Keratinocyte (primary cell): ENCODE measurements at regions not wholly inside any gene's neighbourhood (a gene's known extent, or its start where the extent isn't known, plus 50 kb on each side); places are given as distances from the start of the nearest gene placed in this dataset.

Experiments
- DNase-seq: peaks from one replicate; pipeline ENCODE4 v3.0.0-alpha.2; 2011; ENCODE audit warnings: low read depth, missing footprints, low spot score
- FAIRE-seq: peaks from 2 replicates; lab custom pipeline; 2011; peaks lifted over from hg19 to GRCh38; lab: Jason Lieb, UNC
- H2AFZ ChIP-seq: 2 replicates; pipeline ENCODE4 v1.6.0; 2012; ENCODE audit warnings: low read length, control low read depth, inconsistent platforms; ENCODE audit not compliant: control insufficient read depth
- H3K27ac ChIP-seq: 2 replicates; pipeline ENCODE4 v1.5.1; 2011; ENCODE audit warnings: low read length; ENCODE audit not compliant: control insufficient read depth, insufficient read depth
- H3K27me3 ChIP-seq: 3 replicates; pipeline ENCODE4 v1.6.0; 2011; ENCODE audit warnings: low read length; ENCODE audit not compliant: control insufficient read depth, insufficient read depth; ENCODE audit errors: extremely low read depth
- H3K36me3 ChIP-seq, 2 experiments: 2 replicates in 1 of 2; 3 replicates in 1 of 2; pipeline ENCODE4 v1.5.1; 2011; ENCODE audit warnings: low read length in 2 of 2, mild to moderate bottlenecking in 1 of 2; ENCODE audit not compliant: control insufficient read depth in 2 of 2, insufficient read depth in 2 of 2; ENCODE audit errors: extremely low read depth in 1 of 2
- H3K4me1 ChIP-seq: 3 replicates; pipeline ENCODE4 v1.5.1; 2011; ENCODE audit warnings: low read length; ENCODE audit not compliant: control insufficient read depth, insufficient read depth; ENCODE audit errors: extremely low read depth
- H3K4me2 ChIP-seq: 3 replicates; pipeline ENCODE4 v1.6.0; 2011; ENCODE audit warnings: low read depth, low read length; ENCODE audit not compliant: control insufficient read depth, insufficient read depth; ENCODE audit errors: extremely low read depth
- H3K4me3 ChIP-seq, 3 experiments: fragments of 200-600 bp in 1 of 3; sonication (generic) in 1 of 3; 2 replicates in 2 of 3; 3 replicates in 1 of 3; pipeline ENCODE4 v1.5.1; 2011 to 2016; ENCODE audit warnings: low read length in 3 of 3, mild to moderate bottlenecking in 3 of 3, control low read depth in 2 of 3, inconsistent platforms in 1 of 3, low read depth in 1 of 3, mixed read lengths in 1 of 3, mixed run types in 1 of 3, moderate library complexity in 1 of 3; ENCODE audit not compliant: control insufficient read depth in 2 of 3, insufficient read depth in 2 of 3; ENCODE audit errors: extremely low read depth in 1 of 3
- H3K79me2 ChIP-seq: 2 replicates; pipeline ENCODE4 v1.6.0; 2012; ENCODE audit warnings: low read length; ENCODE audit not compliant: control insufficient read depth, insufficient read depth
- H3K9ac ChIP-seq: 3 replicates; pipeline ENCODE4 v1.6.0; 2011; ENCODE audit warnings: low read length; ENCODE audit not compliant: control insufficient read depth, insufficient read depth; ENCODE audit errors: extremely low read depth
- H3K9me1 ChIP-seq: 3 replicates; pipeline ENCODE4 v1.6.0; 2011; ENCODE audit warnings: low read length; ENCODE audit not compliant: control insufficient read depth, insufficient read depth; ENCODE audit errors: extremely low read depth
- H3K9me3 ChIP-seq: 2 replicates; pipeline ENCODE4 v1.5.1; 2012; ENCODE audit warnings: low read depth, low read length; ENCODE audit not compliant: control insufficient read depth
- H4K20me1 ChIP-seq: 3 replicates; pipeline ENCODE4 v1.6.0; 2011; ENCODE audit warnings: low read length; ENCODE audit not compliant: control insufficient read depth, insufficient read depth; ENCODE audit errors: extremely low read depth
- EZH2 ChIP-seq: IDR thresholded peaks from one replicate; pipeline ENCODE4 v1.6.1; 2012; ENCODE audit warnings: inconsistent platforms, mild to moderate bottlenecking, low read length, moderate library complexity
- dilution Hi-C: fragments of 300-500 bp; cut with MboI; formaldehyde crosslinking; loops from one replicate; pipeline ENCODE4 v1.7.0; 2020; ENCODE audit warnings: low sequenced_read_pairs; ENCODE audit not compliant: extremely low pct_ligation_motif_present
- TF ChIP-seq, protein P1 (sequence below), 3 experiments: IDR thresholded peaks in 1 of 3; conservative IDR thresholded peaks in 1 of 3; optimal IDR thresholded peaks in 1 of 3; 2 replicates in 2 of 3; 3 replicates in 1 of 3; pipeline versions ENCODE3 to v1.5.1; 2011; ENCODE audit warnings: low read length in 3 of 3, mild to moderate bottlenecking in 3 of 3, moderate library complexity in 2 of 3, control low read depth in 1 of 3, inconsistent platforms in 1 of 3; ENCODE audit not compliant: insufficient read depth in 2 of 3; ENCODE audit errors: extremely low read depth in 1 of 3

- H3K27ac ChIP-seq, result no peak overlapping the region
- no peak for DNase-seq
- no peak overlapping the region for H3K4me3 ChIP-seq
- H3K9me1 ChIP-seq, result no peaks in the 10 kb centered on the region
- no peak overlapping the region for H2AFZ ChIP-seq
- no peaks in the 10 kb centered on the region for H3K36me3 ChIP-seq
- H4K20me1 ChIP-seq, result no peaks in the 10 kb centered on the region
- no peak for TF ChIP-seq EZH2
- TF ChIP-seq, protein P1, sequence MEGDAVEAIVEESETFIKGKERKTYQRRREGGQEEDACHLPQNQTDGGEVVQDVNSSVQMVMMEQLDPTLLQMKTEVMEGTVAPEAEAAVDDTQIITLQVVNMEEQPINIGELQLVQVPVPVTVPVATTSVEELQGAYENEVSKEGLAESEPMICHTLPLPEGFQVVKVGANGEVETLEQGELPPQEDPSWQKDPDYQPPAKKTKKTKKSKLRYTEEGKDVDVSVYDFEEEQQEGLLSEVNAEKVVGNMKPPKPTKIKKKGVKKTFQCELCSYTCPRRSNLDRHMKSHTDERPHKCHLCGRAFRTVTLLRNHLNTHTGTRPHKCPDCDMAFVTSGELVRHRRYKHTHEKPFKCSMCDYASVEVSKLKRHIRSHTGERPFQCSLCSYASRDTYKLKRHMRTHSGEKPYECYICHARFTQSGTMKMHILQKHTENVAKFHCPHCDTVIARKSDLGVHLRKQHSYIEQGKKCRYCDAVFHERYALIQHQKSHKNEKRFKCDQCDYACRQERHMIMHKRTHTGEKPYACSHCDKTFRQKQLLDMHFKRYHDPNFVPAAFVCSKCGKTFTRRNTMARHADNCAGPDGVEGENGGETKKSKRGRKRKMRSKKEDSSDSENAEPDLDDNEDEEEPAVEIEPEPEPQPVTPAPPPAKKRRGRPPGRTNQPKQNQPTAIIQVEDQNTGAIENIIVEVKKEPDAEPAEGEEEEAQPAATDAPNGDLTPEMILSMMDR (optimal IDR thresholded peaks at IDR 0.05 in 1 of 3, IDR thresholded peaks at IDR 0.05 in 1 of 3, conservative IDR thresholded peaks at IDR 0.05 in 1 of 3; ENCODE audit: extremely low read depth in 1 of 3, insufficient read depth in 2 of 3, low read length in 3 of 3), result no peak
- no peak overlapping the region for H3K9ac ChIP-seq
- no peaks in the 10 kb centered on the region for H3K79me2 ChIP-seq
- H3K27me3 ChIP-seq, result no peaks in the 10 kb centered on the region
- H3K4me1 ChIP-seq, result no peaks in the 10 kb centered on the region
- no peak overlapping the region for H3K4me2 ChIP-seq
- no peaks in the 10 kb centered on the region for H3K9me3 ChIP-seq
- dilution Hi-C loops, result no loop called here
- no peak for FAIRE-seq
Measured at GRCh38 chr5:152259702-152260101, 145.4 kb downstream of the NMUR2 start.

DNA sequence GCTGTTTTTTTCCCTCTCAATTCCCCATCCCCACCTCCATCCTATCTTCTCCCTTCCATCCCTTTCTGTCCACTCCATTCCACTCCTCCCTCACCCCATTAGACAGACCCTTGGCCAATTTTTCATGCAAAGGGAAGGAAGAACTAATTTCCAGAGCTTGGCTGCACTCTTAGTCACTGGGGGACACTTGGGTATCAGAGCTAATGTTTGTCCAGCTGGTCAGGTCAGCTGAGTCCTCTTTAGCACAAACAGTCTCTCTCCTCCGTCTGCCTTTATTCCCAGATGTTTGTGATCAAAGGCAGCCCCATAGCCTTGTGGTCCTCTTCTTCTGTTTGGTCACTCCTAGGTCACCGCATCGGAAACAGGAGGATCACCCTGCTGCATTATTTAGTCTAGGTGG is 148.5 kb downstream of the NMUR2 start:
- Histone ChIP-seq H3K9ac (no peak overlapping the region), H3K27ac (no peak overlapping the region), H3K4me3 (no peak overlapping the region), H3K4me2 (no peak overlapping the region), H3K9me3 (no peaks in the 10 kb centered on the region), H3K4me1 (no peaks in the 10 kb centered on the region), H2AFZ (no peak overlapping the region), H3K9me1 (no peaks in the 10 kb centered on the region), H3K36me3 (no peaks in the 10 kb centered on the region), H3K79me2 (no peaks in the 10 kb centered on the region), H4K20me1 (no peaks in the 10 kb centered on the region), H3K27me3 (no peaks in the 10 kb centered on the region)
- FAIRE-seq, result no peak
- dilution Hi-C loops, result no loop called here
- DNase-seq, result no peak
- TF ChIP-seq EZH2, result no peak
- TF ChIP-seq, protein P1 (optimal IDR thresholded peaks at IDR 0.05 in 1 of 3, IDR thresholded peaks at IDR 0.05 in 1 of 3, conservative IDR thresholded peaks at IDR 0.05 in 1 of 3; ENCODE audit: extremely low read depth in 1 of 3, insufficient read depth in 2 of 3, low read length in 3 of 3), result no peak
